ENCODE measurements at regions not wholly inside any gene's neighbourhood (a gene's known extent, or its start where the extent isn't known, plus 50 kb on each side); places are given as distances from the start of the nearest gene placed in this dataset.

GRCh38 chr3:55330355-55330754 lies 156.8 kb downstream of the WNT5A start:
- ChIA-PET POLR2A (no interaction called here), CTCF (no interaction called here)
- no peak for DNase-seq (ENCODE audit: extremely low spot score)
- TF ChIP-seq CTCF (IDR thresholded peaks at IDR 0.05; ENCODE audit: control extremely low read depth, extremely low read depth, low read depth, missing control alignments) = no peak

- ChIA-PET POLR2A (no interaction called here), CTCF (interaction anchor here (1.2 kb wide), 1 partner anchor 11 kb away, joined by 4 read pairs; no protein-coding TSS in a partner anchor)
- no peak for TF ChIP-seq CTCF (IDR thresholded peaks at IDR 0.05; ENCODE audit: control extremely low read depth, extremely low read depth, low read depth, missing control alignments)
- DNase-seq (ENCODE audit: extremely low spot score) = no peak
Measured at GRCh38 chr3:55329849-55330248, 157.3 kb downstream of the WNT5A start.

- TF ChIP-seq CTCF (IDR thresholded peaks at IDR 0.05; ENCODE audit: control extremely low read depth, extremely low read depth, low read depth, missing control alignments) = no peak
- ChIA-PET POLR2A (no interaction called here), CTCF (interaction anchor here (1.2 kb wide), 1 partner anchor 11 kb away, joined by 5 read pairs; no protein-coding TSS in a partner anchor)
- no peak for DNase-seq (ENCODE audit: extremely low spot score)
Measured at GRCh38 chr3:55327131-55327920, 159.8 kb downstream of the WNT5A start.

- ChIA-PET CTCF (no interaction called here), POLR2A (no interaction called here)
- DNase-seq (ENCODE audit: extremely low spot score) = no peak
- no peak for TF ChIP-seq CTCF (IDR thresholded peaks at IDR 0.05; ENCODE audit: control extremely low read depth, extremely low read depth, low read depth, missing control alignments)
Measured at GRCh38 chr3:55322638-55323037, 164.5 kb downstream of the WNT5A start.

- ChIA-PET CTCF (no interaction called here), POLR2A (no interaction called here)
Measured at GRCh38 chr3:55320928-55321327, 166.2 kb downstream of the WNT5A start.

GRCh38 chr3:55315396-55315795 lies 171.7 kb downstream of the WNT5A start:
- ChIA-PET POLR2A (no interaction called here), CTCF (no interaction called here)
- no peak for DNase-seq (ENCODE audit: extremely low spot score)
- no peak for TF ChIP-seq CTCF (IDR thresholded peaks at IDR 0.05; ENCODE audit: control extremely low read depth, extremely low read depth, low read depth, missing control alignments)

More at GRCh38 chr3:55320928-55321327, 166.2 kb downstream of the WNT5A start:
- TF ChIP-seq CTCF (IDR thresholded peaks at IDR 0.05; ENCODE audit: control extremely low read depth, extremely low read depth, low read depth, missing control alignments) = no peak
- DNase-seq (ENCODE audit: extremely low spot score) = no peak
